CD8-positive, alpha-beta memory T cell (primary cell): ENCODE measurements at regions not wholly inside any gene's neighbourhood (a gene's known extent, or its start where the extent isn't known, plus 50 kb on each side); places are given as distances from the start of the nearest gene placed in this dataset.

Source experiments
- CTCF ChIA-PET: fragments of 350-600 bp; sonication (Branson Sonifier 250); formaldehyde crosslinking; loops from one replicate; lab custom pipeline; 2021; ENCODE audit warnings: antibody characterized with exemption; lab: Charles Lee
- POLR2A ChIA-PET: fragments of 350-600 bp; sonication (Branson Sonifier 250); formaldehyde crosslinking; loops from one replicate; lab custom pipeline; 2021; ENCODE audit warnings: antibody characterized with exemption; lab: Charles Lee
- DNase-seq, 5 donors: peaks; one replicate each; pipeline versions ENCODE4 v3.0.0 to v3.0.0-alpha.2; 2020 to 2022; ENCODE audit warnings: mixed read lengths in 1 of 5
- H3K27ac ChIP-seq: one replicate; pipeline ENCODE4 v1.7.0; 2013; ENCODE audit warnings: low read depth, mild to moderate bottlenecking, low read length, moderate library complexity
- H3K27me3 ChIP-seq: 2 replicates; pipeline ENCODE4 v1.7.0; 2013; ENCODE audit warnings: low read length, mild to moderate bottlenecking; ENCODE audit not compliant: insufficient read depth, poor library complexity, severe bottlenecking
- H3K36me3 ChIP-seq: 2 replicates; pipeline ENCODE4 v1.7.0; 2013; ENCODE audit warnings: mild to moderate bottlenecking, low read length, moderate library complexity; ENCODE audit not compliant: insufficient read depth
- H3K4me1 ChIP-seq: 2 replicates; pipeline ENCODE4 v1.7.0; 2013; ENCODE audit warnings: mild to moderate bottlenecking, low read length, moderate library complexity; ENCODE audit not compliant: insufficient read depth
- H3K4me3 ChIP-seq: 2 replicates; pipeline ENCODE4 v1.7.0; 2013; ENCODE audit warnings: mild to moderate bottlenecking, low read length
- H3K9me3 ChIP-seq: 2 replicates; pipeline ENCODE4 v1.7.0; 2013; ENCODE audit warnings: mild to moderate bottlenecking, low read length
- H3K27ac Mint-ChIP-seq, 8 donors: one replicate each; pipeline ENCODE4 v1.8.0; 2020 to 2021; ENCODE audit warnings: mixed read lengths in 8 of 8, mild to moderate bottlenecking in 6 of 8, inconsistent platforms in 3 of 8, moderate library complexity in 3 of 8
- H3K27me3 Mint-ChIP-seq, 2 donors: one replicate each; pipeline ENCODE4 v1.8.0; 2020 to 2021; ENCODE audit warnings: mixed read lengths in 2 of 2, mild to moderate bottlenecking in 1 of 2, moderate library complexity in 1 of 2
- H3K36me3 Mint-ChIP-seq, 3 donors: one replicate each; pipeline ENCODE4 v1.8.0; 2020 to 2021; ENCODE audit warnings: mixed read lengths in 3 of 3, inconsistent platforms in 1 of 3, mild to moderate bottlenecking in 1 of 3
- H3K4me1 Mint-ChIP-seq, 3 donors: one replicate each; pipeline ENCODE4 v1.8.0; 2020 to 2021; ENCODE audit warnings: mixed read lengths in 3 of 3, inconsistent platforms in 1 of 3, mild to moderate bottlenecking in 1 of 3
- H3K4me3 Mint-ChIP-seq, 7 donors: one replicate each; pipeline ENCODE4 v1.8.0; 2020 to 2021; ENCODE audit warnings: mixed read lengths in 7 of 7, mild to moderate bottlenecking in 6 of 7, moderate library complexity in 4 of 7, inconsistent platforms in 2 of 7
- H3K9me3 Mint-ChIP-seq, 5 donors: one replicate each; pipeline ENCODE4 v1.8.0; 2020 to 2022; ENCODE audit warnings: mixed read lengths in 5 of 5, mild to moderate bottlenecking in 3 of 5, moderate library complexity in 2 of 5, inconsistent platforms in 1 of 5

- Mint-ChIP-seq H3K4me1 (peaks cover 11 to 46% (median 30%) of the 10 kb centered on the region in 3 donors), H3K27me3 (peaks cover 0 to 2% of the 10 kb centered on the region in 2 donors), H3K9me3 (no peaks in the 10 kb centered on the region), H3K27ac (no peak overlapping the region), H3K4me3 (no peak overlapping the region), H3K36me3 (no peaks in the 10 kb centered on the region)
- Histone ChIP-seq H3K36me3 (no peaks in the 10 kb centered on the region), H3K4me1 (peaks cover 5% of the 10 kb centered on the region), H3K27me3 (no peaks in the 10 kb centered on the region), H3K4me3 (no peak overlapping the region), H3K27ac (no peak overlapping the region), H3K9me3 (no peaks in the 10 kb centered on the region)
- POLR2A ChIA-PET = no interaction called here
- DNase-seq = no peak
- CTCF ChIA-PET = interaction anchor here (0.9 to 7.2 kb wide), 4 partner anchors 10 to 195 kb away, joined by 3 to 85 read pairs (median 4); no protein-coding TSS in a partner anchor
Observed at GRCh38 chr13:29920025-29920643, 69.7 kb upstream of the UBL3 start.

GRCh38 chr13:29918845-29919244 is 68.4 kb upstream of the UBL3 start:
- CTCF ChIA-PET = interaction anchor here (1.3 to 7.2 kb wide), 4 partner anchors 11 to 194 kb away, joined by 3 to 85 read pairs (median 4); no protein-coding TSS in a partner anchor

GRCh38 chr13:29917650-29918049 is 67.2 kb upstream of the UBL3 start:
- Histone ChIP-seq H3K9me3 (no peaks in the 10 kb centered on the region), H3K4me3 (no peak overlapping the region), H3K36me3 (no peaks in the 10 kb centered on the region), H3K27ac (no peak overlapping the region), H3K27me3 (no peaks in the 10 kb centered on the region), H3K4me1 (no peaks in the 10 kb centered on the region)
- Mint-ChIP-seq H3K27me3 (no peaks in the 10 kb centered on the region), H3K4me1 (peaks cover 7 to 21% (median 8%) of the 10 kb centered on the region in 3 donors), H3K9me3 (no peaks in the 10 kb centered on the region), H3K27ac (no peak overlapping the region), H3K4me3 (no peak overlapping the region), H3K36me3 (no peaks in the 10 kb centered on the region)
- ChIA-PET CTCF (interaction anchor here (1.0 to 1.6 kb wide), 6 partner anchors 9 to 197 kb away, joined by 3 to 5 read pairs (median 3); no protein-coding TSS in a partner anchor), POLR2A (no interaction called here)
- DNase-seq = no peak

More at GRCh38 chr13:29918845-29919244, 68.4 kb upstream of the UBL3 start:
- H3K4me1 ChIP-seq = peaks cover 2% of the 10 kb centered on the region
- no peaks in the 10 kb centered on the region for H3K36me3 Mint-ChIP-seq
- no peak for DNase-seq
- no peak overlapping the region for H3K27ac ChIP-seq
- no peak overlapping the region for H3K4me3 Mint-ChIP-seq
- no peaks in the 10 kb centered on the region for H3K9me3 ChIP-seq
- no peak overlapping the region for H3K4me3 ChIP-seq
- POLR2A ChIA-PET = no interaction called here
- H3K36me3 ChIP-seq = no peaks in the 10 kb centered on the region
- no peaks in the 10 kb centered on the region for H3K9me3 Mint-ChIP-seq
- H3K27me3 ChIP-seq = no peaks in the 10 kb centered on the region
- H3K27me3 Mint-ChIP-seq = no peaks in the 10 kb centered on the region
- peaks cover 7 to 33% (median 19%) of the 10 kb centered on the region in 3 donors for H3K4me1 Mint-ChIP-seq
- no peak overlapping the region for H3K27ac Mint-ChIP-seq

- Mint-ChIP-seq H3K4me1 (peaks cover 7 to 14% (median 8%) of the 10 kb centered on the region in 3 donors), H3K27ac (no peak overlapping the region), H3K27me3 (no peaks in the 10 kb centered on the region), H3K9me3 (no peaks in the 10 kb centered on the region), H3K4me3 (no peak overlapping the region), H3K36me3 (no peaks in the 10 kb centered on the region)
- Histone ChIP-seq H3K36me3 (no peaks in the 10 kb centered on the region), H3K27ac (no peak overlapping the region), H3K4me1 (no peaks in the 10 kb centered on the region), H3K9me3 (no peaks in the 10 kb centered on the region), H3K27me3 (no peaks in the 10 kb centered on the region), H3K4me3 (no peak overlapping the region)
- POLR2A ChIA-PET = no interaction called here
- no peak for DNase-seq
- CTCF ChIA-PET = no interaction called here
Observed at GRCh38 chr13:29914581-29914980, 64.2 kb upstream of the UBL3 start.

- H3K36me3 ChIP-seq = no peaks in the 10 kb centered on the region
- H3K27ac Mint-ChIP-seq = no peak overlapping the region
- ChIA-PET POLR2A (no interaction called here), CTCF (interaction anchor here (1.3 to 1.9 kb wide), 2 partner anchors 11 to 42 kb away, joined by 3 to 10 read pairs; no protein-coding TSS in a partner anchor)
- no peaks in the 10 kb centered on the region for H3K4me1 ChIP-seq
- no peaks in the 10 kb centered on the region for H3K36me3 Mint-ChIP-seq
- H3K27me3 ChIP-seq = no peaks in the 10 kb centered on the region
- no peaks in the 10 kb centered on the region for H3K9me3 Mint-ChIP-seq
- no peaks in the 10 kb centered on the region for H3K9me3 ChIP-seq
- no peak overlapping the region for H3K27ac ChIP-seq
- H3K4me3 ChIP-seq = no peak overlapping the region
- DNase-seq = no peak
- H3K4me3 Mint-ChIP-seq = no peak overlapping the region
- no peaks in the 10 kb centered on the region for H3K27me3 Mint-ChIP-seq
- no peaks in the 10 kb centered on the region for H3K4me1 Mint-ChIP-seq
Observed at GRCh38 chr13:29911781-29912418, 61.5 kb upstream of the UBL3 start.

GRCh38 chr13:29909975-29910674 is 59.7 kb upstream of the UBL3 start:
- Histone ChIP-seq H3K4me1 (no peaks in the 10 kb centered on the region), H3K27me3 (no peaks in the 10 kb centered on the region), H3K4me3 (no peak overlapping the region), H3K9me3 (no peaks in the 10 kb centered on the region), H3K36me3 (no peaks in the 10 kb centered on the region), H3K27ac (no peak overlapping the region)
- Mint-ChIP-seq H3K4me1 (no peaks in the 10 kb centered on the region), H3K27ac (no peak overlapping the region), H3K36me3 (no peaks in the 10 kb centered on the region), H3K4me3 (no peak overlapping the region), H3K27me3 (no peaks in the 10 kb centered on the region), H3K9me3 (no peaks in the 10 kb centered on the region)
- ChIA-PET POLR2A (no interaction called here), CTCF (no interaction called here)
- DNase-seq = no peak

- no peaks in the 10 kb centered on the region for H3K4me1 Mint-ChIP-seq
- no peak overlapping the region for H3K4me3 ChIP-seq
Observed at GRCh38 chr13:29909081-29909730, 58.8 kb upstream of the UBL3 start.

More at GRCh38 chr13:29909081-29909730, 58.8 kb upstream of the UBL3 start:
- H3K27ac ChIP-seq = no peak overlapping the region
- H3K9me3 ChIP-seq = no peaks in the 10 kb centered on the region
- Mint-ChIP-seq H3K27me3 (no peaks in the 10 kb centered on the region), H3K27ac (no peak overlapping the region), H3K9me3 (no peaks in the 10 kb centered on the region), H3K4me3 (no peak overlapping the region), H3K36me3 (no peaks in the 10 kb centered on the region)
- H3K27me3 ChIP-seq = no peaks in the 10 kb centered on the region
- POLR2A ChIA-PET = no interaction called here
- no peaks in the 10 kb centered on the region for H3K36me3 ChIP-seq
- H3K4me1 ChIP-seq = no peaks in the 10 kb centered on the region
- no peak for DNase-seq
- CTCF ChIA-PET = interaction anchor here (1.0 to 2.3 kb wide), 3 partner anchors 9 to 29 kb away, joined by 3 to 11 read pairs (median 5); no protein-coding TSS in a partner anchor
